ENCODE measurements at regions not wholly inside any gene's neighbourhood (a gene's known extent, or its start where the extent isn't known, plus 50 kb on each side); places are given as distances from the start of the nearest gene placed in this dataset.

- no peak for DNase-seq (ENCODE audit: low read depth in 2 of 2)
Measured at GRCh38 chr19:31500946-31501345, 151.7 kb upstream of the TSHZ3 start.

GRCh38 chr19:31501427-31502195 is 152.4 kb upstream of the TSHZ3 start:
- no peak for DNase-seq (ENCODE audit: low read depth in 2 of 2)

GRCh38 chr19:31502536-31503170 is 153.4 kb upstream of the TSHZ3 start:
- DNase-seq (ENCODE audit: low read depth in 2 of 2), result no peak

- DNase-seq (ENCODE audit: low read depth in 2 of 2), result no peak
Measured at GRCh38 chr19:31503211-31503610, 154.0 kb upstream of the TSHZ3 start.

- DNase-seq (ENCODE audit: low read depth in 2 of 2), result no peak
Measured at GRCh38 chr19:31504221-31504620, 155.0 kb upstream of the TSHZ3 start.

DNA sequence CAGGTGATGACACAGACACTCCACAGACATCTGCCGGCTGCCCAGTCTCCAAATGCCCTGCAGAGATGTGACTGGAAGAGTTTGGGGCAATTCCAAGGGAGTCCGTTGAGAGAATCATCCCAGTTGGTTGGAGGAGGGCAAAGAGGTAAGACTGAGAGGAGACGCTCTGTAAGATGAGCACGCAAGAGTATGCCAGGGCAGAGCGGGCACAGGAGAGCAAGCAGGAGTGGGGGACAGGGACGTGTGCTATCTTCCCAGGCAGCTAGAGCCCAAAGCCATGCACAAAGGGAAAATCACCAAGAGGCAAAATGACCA is 156.3 kb upstream of the TSHZ3 start:
- DNase-seq (ENCODE audit: low read depth in 2 of 2), result no peak

DNA sequence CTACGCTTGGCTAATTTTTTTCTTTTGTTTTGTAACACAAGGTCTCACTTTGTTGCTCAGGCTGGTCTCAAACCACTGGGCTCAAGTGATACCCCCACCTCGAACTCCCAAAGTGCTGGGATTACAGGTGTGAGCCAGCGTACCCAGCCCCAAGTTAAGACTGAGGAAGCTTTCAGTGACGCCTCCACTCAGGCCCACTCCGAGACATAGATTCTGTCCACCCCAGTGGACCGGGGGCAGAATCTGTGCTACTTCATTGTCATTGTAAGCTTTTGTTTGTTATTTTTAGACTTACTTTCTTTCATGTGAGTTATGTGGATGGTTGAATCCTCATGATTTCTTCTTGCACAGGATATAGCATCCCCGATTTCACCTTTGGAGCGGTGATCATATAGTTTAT is 156.9 kb upstream of the TSHZ3 start:
- no peak for DNase-seq (ENCODE audit: low read depth in 2 of 2)

GRCh38 chr19:31510635-31511034 is 161.4 kb upstream of the TSHZ3 start:
- DNase-seq (ENCODE audit: low read depth in 2 of 2), result no peak

DNA sequence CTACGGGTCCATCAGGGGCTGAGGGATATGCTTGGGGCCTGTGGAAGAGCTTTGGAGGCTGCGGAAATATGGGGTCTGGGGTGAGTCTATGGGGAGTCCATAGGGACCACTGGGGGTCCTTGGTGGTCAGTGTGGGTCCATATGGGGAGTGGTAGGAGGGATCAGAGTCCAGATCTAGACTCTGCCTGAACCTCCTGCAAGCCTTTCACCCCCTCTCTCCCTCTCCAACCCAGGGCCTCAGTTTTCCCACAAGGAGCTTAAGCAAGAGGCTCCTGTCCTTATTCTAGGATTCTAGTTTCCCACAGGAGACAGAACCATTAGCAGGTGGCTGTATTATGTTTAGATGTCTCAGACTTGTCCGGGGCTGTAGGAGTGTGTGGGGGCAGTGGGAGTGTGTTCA is 161.9 kb upstream of the TSHZ3 start:
- no peak for DNase-seq (ENCODE audit: low read depth in 2 of 2)

DNA sequence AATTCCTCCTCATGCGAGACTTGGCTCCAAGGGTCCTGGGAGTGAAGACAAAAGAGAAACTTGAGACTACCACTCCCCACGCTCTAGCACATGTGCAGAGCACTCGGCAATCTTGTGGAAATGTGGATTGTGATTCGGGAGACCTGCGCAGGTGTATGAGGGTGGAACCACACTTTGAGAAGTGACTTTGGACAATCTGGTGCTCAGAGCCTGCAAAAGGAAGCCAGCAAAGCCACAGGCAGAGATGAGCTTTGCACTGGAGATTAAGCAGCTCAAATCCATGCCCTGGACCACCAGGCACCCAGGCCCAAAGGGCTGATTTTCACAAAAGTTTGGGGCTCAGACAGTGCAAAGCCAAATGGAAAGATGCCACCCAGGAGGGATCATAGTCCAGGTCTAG is 162.5 kb upstream of the TSHZ3 start:
- DNase-seq (ENCODE audit: low read depth in 2 of 2), result no peak

- no peak for DNase-seq (ENCODE audit: low read depth in 2 of 2)
Measured at GRCh38 chr19:31512181-31512970, 163.1 kb upstream of the TSHZ3 start.

GRCh38 chr19:31513841-31514240 is 164.6 kb upstream of the TSHZ3 start:
- no peak for DNase-seq (ENCODE audit: low read depth in 2 of 2)

DNA sequence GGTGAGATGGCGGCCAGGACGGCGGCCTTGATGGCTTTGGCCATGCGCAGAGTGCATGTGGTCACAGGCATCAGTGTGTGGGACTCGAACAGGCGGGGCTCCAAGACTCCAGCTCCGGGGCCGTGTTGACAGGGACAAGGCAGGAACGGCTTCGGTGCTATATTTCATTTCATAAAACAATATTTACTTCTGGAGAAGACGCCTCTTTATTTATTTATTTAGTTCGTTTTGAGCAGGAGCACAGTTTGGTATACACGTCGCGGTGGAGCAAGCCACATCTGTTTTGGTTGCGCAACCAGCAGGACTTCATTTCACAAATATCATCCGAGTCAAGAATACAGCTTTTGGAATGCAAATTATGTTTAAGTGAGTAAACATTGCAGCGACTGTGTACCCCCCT is 166.7 kb upstream of the TSHZ3 start:
- no peak for DNase-seq (ENCODE audit: low read depth in 2 of 2)

- no peak for DNase-seq (ENCODE audit: low read depth in 2 of 2)
Measured at GRCh38 chr19:31516756-31517155, 167.5 kb upstream of the TSHZ3 start.

- no peak for DNase-seq (ENCODE audit: low read depth in 2 of 2)
Measured at GRCh38 chr19:31517224-31518180, 168.3 kb upstream of the TSHZ3 start.

- no peak for DNase-seq (ENCODE audit: low read depth in 2 of 2)
Measured at GRCh38 chr19:31518216-31519020, 169.2 kb upstream of the TSHZ3 start.

GRCh38 chr19:31519256-31519655 is 170.0 kb upstream of the TSHZ3 start:
- no peak for DNase-seq (ENCODE audit: low read depth in 2 of 2)

GRCh38 chr19:31519908-31520307 is 170.7 kb upstream of the TSHZ3 start:
- no peak for DNase-seq (ENCODE audit: low read depth in 2 of 2)

DNA sequence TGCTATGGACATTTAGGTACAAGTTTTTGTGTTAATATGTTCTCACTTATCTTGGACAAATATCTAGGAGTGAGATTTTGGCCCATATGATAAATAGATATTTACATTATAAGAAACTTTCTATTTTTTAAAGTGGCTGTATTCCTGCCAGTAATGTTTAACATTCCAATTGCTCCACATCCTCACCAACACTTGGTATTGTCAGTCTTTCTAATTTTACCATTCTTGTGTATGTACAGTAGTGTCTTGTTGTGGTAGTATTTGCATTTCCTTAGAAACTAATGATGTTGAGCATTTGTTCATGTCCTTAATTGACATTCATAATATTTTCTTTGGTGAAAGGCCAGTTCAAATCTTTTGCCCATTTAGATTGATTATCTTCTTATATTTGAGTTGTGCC is 171.4 kb upstream of the TSHZ3 start:
- DNase-seq (ENCODE audit: low read depth in 2 of 2), result no peak

DNA sequence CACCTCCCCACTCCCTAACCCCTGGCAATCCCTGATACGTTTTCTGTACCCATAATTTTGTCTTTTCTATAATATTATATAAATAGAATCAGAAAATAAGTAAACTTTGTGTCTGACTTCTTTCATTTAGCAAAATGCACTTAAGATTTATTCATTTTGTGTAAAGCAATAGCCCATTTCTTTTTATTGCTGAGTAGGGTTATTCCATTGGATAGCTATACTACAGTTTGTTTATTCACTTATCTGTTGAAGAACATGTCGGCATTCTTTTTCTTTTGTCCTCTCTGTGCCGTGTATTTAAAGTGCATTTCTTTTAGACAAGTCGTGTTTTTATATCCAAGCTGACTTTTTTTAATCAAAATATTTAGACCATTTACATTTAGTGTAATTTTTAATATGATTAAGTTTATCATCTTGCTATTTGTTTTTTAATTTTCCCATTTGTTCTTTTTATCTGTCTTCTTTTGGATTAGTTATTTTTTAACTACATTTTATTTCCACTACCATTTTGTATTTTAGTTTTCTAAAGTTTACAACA is 176.4 kb upstream of the TSHZ3 start:
- DNase-seq (ENCODE audit: low read depth in 2 of 2), result no peak

DNA sequence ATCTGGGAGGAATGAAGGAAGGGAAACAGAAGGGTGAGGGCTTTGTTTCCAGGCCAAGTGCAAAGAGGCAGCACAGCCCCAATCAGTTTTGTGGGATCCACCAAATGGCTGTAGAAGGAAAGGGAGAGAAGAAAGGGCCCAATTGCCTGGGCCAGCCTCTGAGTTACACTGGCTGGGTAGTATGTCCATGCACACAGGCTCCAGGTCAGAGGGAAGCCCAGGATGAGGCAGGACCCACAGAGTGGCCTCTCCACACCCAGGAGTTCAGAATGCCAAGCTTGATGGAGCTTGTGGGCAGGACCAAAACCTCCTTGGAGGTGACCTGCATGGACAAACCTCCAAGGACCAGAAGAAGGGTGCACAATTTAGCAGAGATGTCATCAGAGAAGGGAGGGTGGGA is 178.2 kb upstream of the TSHZ3 start:
- no peak for DNase-seq (ENCODE audit: low read depth in 2 of 2)

Data from dermis microvascular lymphatic vessel endothelial cell (primary cell).